HG03108 (cell line): ENCODE measurements at regions not wholly inside any gene's neighbourhood (a gene's known extent, or its start where the extent isn't known, plus 50 kb on each side); places are given as distances from the start of the nearest gene placed in this dataset.

Experiments used
- ATAC-seq: cut with Tn5 transposase; IDR thresholded peaks from one replicate; pipeline ENCODE4 v1.9.1; 2021; ENCODE audit warnings: moderate library complexity; ENCODE audit not compliant: unreplicated experiment

GRCh38 chr12:87120440-87120839, 864.2 kb upstream of the MGAT4C start:
- ATAC-seq, result no peak

- ATAC-seq, result no peak
These were observed 863.5 kb upstream of the MGAT4C start for GRCh38 chr12:87119713-87120112.

- ATAC-seq, result no peak
These were observed 861.3 kb upstream of the MGAT4C start for GRCh38 chr12:87117526-87117925.

- no peak for ATAC-seq
These were observed 860.6 kb upstream of the MGAT4C start for GRCh38 chr12:87116780-87117179.

GRCh38 chr12:87112571-87113345, 856.6 kb upstream of the MGAT4C start:
- no peak for ATAC-seq

GRCh38 chr12:87107766-87108165, 851.6 kb upstream of the MGAT4C start:
- ATAC-seq, result no peak

- no peak for ATAC-seq
These were observed 851.1 kb upstream of the MGAT4C start for GRCh38 chr12:87107270-87107669.

- ATAC-seq, result no peak
These were observed 839.9 kb upstream of the MGAT4C start for GRCh38 chr12:87096082-87096585.

- ATAC-seq, result no peak
These were observed 838.2 kb upstream of the MGAT4C start for GRCh38 chr12:87094356-87094755.

- ATAC-seq, result no peak
These were observed 836.2 kb upstream of the MGAT4C start for GRCh38 chr12:87092421-87092820.

- ATAC-seq, result no peak
These were observed 830.1 kb upstream of the MGAT4C start for GRCh38 chr12:87086118-87086891.

- ATAC-seq, result no peak
These were observed 829.1 kb upstream of the MGAT4C start for GRCh38 chr12:87085286-87085685.

GRCh38 chr12:87082756-87083155, 826.6 kb upstream of the MGAT4C start:
- no peak for ATAC-seq

- ATAC-seq, result no peak
These were observed 818.6 kb upstream of the MGAT4C start for GRCh38 chr12:87074781-87075180.

GRCh38 chr12:87066326-87066725, 810.1 kb upstream of the MGAT4C start:
- ATAC-seq, result no peak

GRCh38 chr12:87059231-87059630, 803.0 kb upstream of the MGAT4C start:
- ATAC-seq, result no peak

- ATAC-seq, result no peak
These were observed 798.0 kb upstream of the MGAT4C start for GRCh38 chr12:87054226-87054625.

GRCh38 chr12:87051621-87052020, 795.4 kb upstream of the MGAT4C start:
- ATAC-seq, result no peak

GRCh38 chr12:87047691-87048090, 791.5 kb upstream of the MGAT4C start:
- ATAC-seq, result no peak

GRCh38 chr12:87039536-87039935, 783.3 kb upstream of the MGAT4C start:
- ATAC-seq, result no peak

GRCh38 chr12:87038098-87038497, 781.9 kb upstream of the MGAT4C start:
- ATAC-seq, result no peak

GRCh38 chr12:87025976-87026375, 769.8 kb upstream of the MGAT4C start:
- ATAC-seq, result no peak
